ENCODE measurements at regions not wholly inside any gene's neighbourhood (a gene's known extent, or its start where the extent isn't known, plus 50 kb on each side); places are given as distances from the start of the nearest gene placed in this dataset.

- TF ChIP-seq CTCF (IDR thresholded peaks at IDR 0.05) (no peak), JUND (IDR thresholded peaks at IDR 0.05) (no peak), SMC3 (IDR thresholded peaks at IDR 0.05; ENCODE audit: low read depth, low read length) (no peak)
Observed at GRCh38 chr3:174529298-174529697, 329.8 kb upstream of the NAALADL2 start.
